ENCODE measurements at regions not wholly inside any gene's neighbourhood (a gene's known extent, or its start where the extent isn't known, plus 50 kb on each side); places are given as distances from the start of the nearest gene placed in this dataset.

DNA sequence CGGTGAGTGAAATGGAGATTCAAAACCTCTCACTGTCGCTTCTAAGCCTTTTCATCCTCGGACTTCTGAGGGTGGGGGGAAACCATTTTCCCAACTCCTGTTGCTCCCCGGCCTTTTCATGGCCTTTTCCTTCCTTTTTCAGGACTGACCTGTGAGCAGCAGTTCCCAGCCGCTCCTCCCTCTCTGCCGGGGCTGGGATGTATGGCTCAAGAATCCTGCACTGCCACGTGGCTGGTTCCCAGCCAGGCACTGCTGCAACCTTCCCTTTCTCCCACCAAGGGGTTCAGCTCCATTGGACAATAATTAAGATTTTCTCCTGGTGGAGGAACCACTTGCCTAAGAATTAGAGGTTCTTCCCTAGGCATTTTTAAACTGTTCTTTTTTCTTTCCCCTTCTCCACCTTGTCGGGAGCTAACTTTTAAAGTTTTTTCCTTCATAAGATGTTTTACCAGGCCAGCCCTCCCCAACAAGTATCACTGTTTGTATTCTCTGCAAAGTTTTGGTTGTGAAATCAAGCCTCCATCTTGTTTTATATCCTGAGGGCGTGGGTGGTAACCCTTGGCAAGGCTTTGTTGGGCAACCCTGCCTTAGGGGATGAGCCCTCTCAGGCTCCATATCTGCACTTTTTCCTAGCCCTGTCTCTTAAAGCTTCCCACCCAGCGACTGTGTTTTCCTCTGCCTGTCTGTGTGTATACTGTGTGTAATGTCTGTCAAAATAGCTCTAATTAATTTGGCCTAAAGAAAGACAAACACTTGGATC, 1166.6 kb upstream of the ADGRL2 start:
- TF ChIP-seq, protein P1, sequence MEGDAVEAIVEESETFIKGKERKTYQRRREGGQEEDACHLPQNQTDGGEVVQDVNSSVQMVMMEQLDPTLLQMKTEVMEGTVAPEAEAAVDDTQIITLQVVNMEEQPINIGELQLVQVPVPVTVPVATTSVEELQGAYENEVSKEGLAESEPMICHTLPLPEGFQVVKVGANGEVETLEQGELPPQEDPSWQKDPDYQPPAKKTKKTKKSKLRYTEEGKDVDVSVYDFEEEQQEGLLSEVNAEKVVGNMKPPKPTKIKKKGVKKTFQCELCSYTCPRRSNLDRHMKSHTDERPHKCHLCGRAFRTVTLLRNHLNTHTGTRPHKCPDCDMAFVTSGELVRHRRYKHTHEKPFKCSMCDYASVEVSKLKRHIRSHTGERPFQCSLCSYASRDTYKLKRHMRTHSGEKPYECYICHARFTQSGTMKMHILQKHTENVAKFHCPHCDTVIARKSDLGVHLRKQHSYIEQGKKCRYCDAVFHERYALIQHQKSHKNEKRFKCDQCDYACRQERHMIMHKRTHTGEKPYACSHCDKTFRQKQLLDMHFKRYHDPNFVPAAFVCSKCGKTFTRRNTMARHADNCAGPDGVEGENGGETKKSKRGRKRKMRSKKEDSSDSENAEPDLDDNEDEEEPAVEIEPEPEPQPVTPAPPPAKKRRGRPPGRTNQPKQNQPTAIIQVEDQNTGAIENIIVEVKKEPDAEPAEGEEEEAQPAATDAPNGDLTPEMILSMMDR (IDR thresholded peaks at IDR 0.05; ENCODE audit: insufficient read depth, low read length, poor library complexity, severe bottlenecking) = no peak
- no peak for TF ChIP-seq EZH2phosphoT487 (conservative IDR thresholded peaks at IDR 0.05; ENCODE audit: low read length)

All from SU-DHL-6 (cell line).